ENCODE measurements at regions not wholly inside any gene's neighbourhood (a gene's known extent, or its start where the extent isn't known, plus 50 kb on each side); places are given as distances from the start of the nearest gene placed in this dataset.

GRCh38 chr10:78382047-78382446 lies 348.4 kb downstream of the RPS24 start:
- no peak for DNase-seq (ENCODE audit: low read depth in 4 of 4, low spot score in 3 of 4)

GRCh38 chr10:78382772-78383171 lies 349.1 kb downstream of the RPS24 start:
- DNase-seq (ENCODE audit: low read depth in 4 of 4, low spot score in 3 of 4), result no peak

- no peak for DNase-seq (ENCODE audit: low read depth in 4 of 4, low spot score in 3 of 4)
Observed at GRCh38 chr10:78383378-78384048, 349.9 kb downstream of the RPS24 start.

- DNase-seq (ENCODE audit: low read depth in 4 of 4, low spot score in 3 of 4), result no peak
Observed at GRCh38 chr10:78384049-78384431, 350.4 kb downstream of the RPS24 start.

- no peak for DNase-seq (ENCODE audit: low read depth in 4 of 4, low spot score in 3 of 4)
Observed at GRCh38 chr10:78385599-78385998, 351.9 kb downstream of the RPS24 start.

- no peak for DNase-seq (ENCODE audit: low read depth in 4 of 4, low spot score in 3 of 4)
Observed at GRCh38 chr10:78386509-78386908, 352.8 kb downstream of the RPS24 start.

GRCh38 chr10:78388331-78389050 lies 354.8 kb downstream of the RPS24 start:
- DNase-seq (ENCODE audit: low read depth in 4 of 4, low spot score in 3 of 4), result no peak

GRCh38 chr10:78389419-78389818 lies 355.8 kb downstream of the RPS24 start:
- no peak for DNase-seq (ENCODE audit: low read depth in 4 of 4, low spot score in 3 of 4)

GRCh38 chr10:78390051-78390450 lies 356.4 kb downstream of the RPS24 start:
- no peak for DNase-seq (ENCODE audit: low read depth in 4 of 4, low spot score in 3 of 4)

GRCh38 chr10:78390817-78391216 lies 357.2 kb downstream of the RPS24 start:
- DNase-seq (ENCODE audit: low read depth in 4 of 4, low spot score in 3 of 4), result no peak

GRCh38 chr10:78391585-78391984 lies 357.9 kb downstream of the RPS24 start:
- no peak for DNase-seq (ENCODE audit: low read depth in 4 of 4, low spot score in 3 of 4)

- no peak for DNase-seq (ENCODE audit: low read depth in 4 of 4, low spot score in 3 of 4)
Observed at GRCh38 chr10:78392197-78392596, 358.5 kb downstream of the RPS24 start.

GRCh38 chr10:78393094-78393493 lies 359.4 kb downstream of the RPS24 start:
- DNase-seq (ENCODE audit: low read depth in 4 of 4, low spot score in 3 of 4), result no peak

- no peak for DNase-seq (ENCODE audit: low read depth in 4 of 4, low spot score in 3 of 4)
Observed at GRCh38 chr10:78394047-78394446, 360.4 kb downstream of the RPS24 start.

GRCh38 chr10:78395162-78395561 lies 361.5 kb downstream of the RPS24 start:
- DNase-seq (ENCODE audit: low read depth in 4 of 4, low spot score in 3 of 4), result no peak

GRCh38 chr10:78396754-78397153 lies 363.1 kb downstream of the RPS24 start:
- no peak for DNase-seq (ENCODE audit: low read depth in 4 of 4, low spot score in 3 of 4)

GRCh38 chr10:78397786-78398185 lies 364.1 kb downstream of the RPS24 start:
- no peak for DNase-seq (ENCODE audit: low read depth in 4 of 4, low spot score in 3 of 4)

- DNase-seq (ENCODE audit: low read depth in 4 of 4, low spot score in 3 of 4), result no peak
Observed at GRCh38 chr10:78398382-78398781, 364.7 kb downstream of the RPS24 start.

- DNase-seq (ENCODE audit: low read depth in 4 of 4, low spot score in 3 of 4), result no peak
Observed at GRCh38 chr10:78401624-78402367, 368.1 kb downstream of the RPS24 start.

- no peak for DNase-seq (ENCODE audit: low read depth in 4 of 4, low spot score in 3 of 4)
Observed at GRCh38 chr10:78402591-78402990, 368.9 kb downstream of the RPS24 start.

- no peak for DNase-seq (ENCODE audit: low read depth in 4 of 4, low spot score in 3 of 4)
Observed at GRCh38 chr10:78403781-78404180, 370.1 kb downstream of the RPS24 start.

- DNase-seq (ENCODE audit: low read depth in 4 of 4, low spot score in 3 of 4), result no peak
Observed at GRCh38 chr10:78404296-78404695, 370.6 kb downstream of the RPS24 start.

All from left renal pelvis (tissue), 4 donors.